HL-60 (cell line): ENCODE measurements at regions not wholly inside any gene's neighbourhood (a gene's known extent, or its start where the extent isn't known, plus 50 kb on each side); places are given as distances from the start of the nearest gene placed in this dataset.

ENCODE experiments used
- DNase-seq, 2 experiments: peaks; one replicate each; pipeline ENCODE4 v3.0.0-alpha.2; 2010 to 2020; ENCODE audit warnings: low read depth in 1 of 2, low spot score in 1 of 2
- H3K27ac ChIP-seq: fragments of 250-450 bp; sonication (Bioruptor Pico); replicated peaks from 2 replicates; pipeline ENCODE4 v1.5.1; 2020; ENCODE audit warnings: mild to moderate bottlenecking, moderate library complexity
- H3K27me3 ChIP-seq: fragments of 250-450 bp; sonication (Bioruptor Pico); 2 replicates; pipeline ENCODE4 v1.5.1; 2021; ENCODE audit warnings: mild to moderate bottlenecking, moderate library complexity; ENCODE audit not compliant: insufficient read depth, poor library complexity, severe bottlenecking
- H3K4me3 ChIP-seq: replicated peaks from 2 replicates; pipeline ENCODE4 v1.5.1; 2011; ENCODE audit warnings: mild to moderate bottlenecking, control low read depth, low read length; ENCODE audit not compliant: insufficient read depth
- GABPA ChIP-seq: IDR thresholded peaks from 2 replicates; pipeline ENCODE4 v1.6.1; 2012; ENCODE audit warnings: low read depth
- POLR2AphosphoS5 ChIP-seq: IDR thresholded peaks from 2 replicates; pipeline ENCODE4 v1.6.1; 2012; ENCODE audit warnings: low read depth
- SPI1 ChIP-seq: IDR thresholded peaks from 2 replicates; pipeline ENCODE4 v1.6.1; 2012; ENCODE audit warnings: low read depth, mild to moderate bottlenecking, borderline replicate concordance
- TF ChIP-seq, protein P1 (sequence below): IDR thresholded peaks from 2 replicates; pipeline ENCODE4 v1.6.1; 2012; ENCODE audit warnings: low read depth; ENCODE audit not compliant: insufficient replicate concordance
- TF ChIP-seq, protein P2 (sequence below): IDR thresholded peaks from one replicate; pipeline ENCODE4 v1.5.1; 2011; ENCODE audit warnings: low read length, control low read depth, inconsistent platforms; ENCODE audit not compliant: insufficient read depth

DNA sequence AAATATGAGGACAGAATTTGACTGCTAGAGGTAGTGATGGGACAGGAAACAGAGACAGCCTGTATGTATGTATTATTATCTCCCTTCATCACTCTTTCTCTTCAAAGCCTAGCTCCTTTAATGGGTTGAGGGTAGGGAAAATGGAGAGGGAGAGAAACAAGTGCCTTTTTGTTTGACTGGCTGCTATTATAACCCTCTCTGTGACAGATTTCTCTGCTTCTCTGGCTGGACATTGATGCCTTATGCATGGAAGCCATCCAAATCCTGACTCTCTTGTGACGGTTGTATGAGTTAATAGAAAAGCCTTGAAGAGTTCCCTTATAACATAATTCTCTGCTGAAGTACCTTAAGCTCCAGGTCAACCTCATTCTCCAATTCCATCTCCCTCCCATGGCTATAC lies 118.5 kb upstream of the COL5A2 start:
- Histone ChIP-seq H3K4me3 (no peak overlapping the region), H3K27ac (no peak overlapping the region)
- TF ChIP-seq GABPA (no peak), POLR2AphosphoS5 (no peak), SPI1 (no peak)
- TF ChIP-seq, protein P1, sequence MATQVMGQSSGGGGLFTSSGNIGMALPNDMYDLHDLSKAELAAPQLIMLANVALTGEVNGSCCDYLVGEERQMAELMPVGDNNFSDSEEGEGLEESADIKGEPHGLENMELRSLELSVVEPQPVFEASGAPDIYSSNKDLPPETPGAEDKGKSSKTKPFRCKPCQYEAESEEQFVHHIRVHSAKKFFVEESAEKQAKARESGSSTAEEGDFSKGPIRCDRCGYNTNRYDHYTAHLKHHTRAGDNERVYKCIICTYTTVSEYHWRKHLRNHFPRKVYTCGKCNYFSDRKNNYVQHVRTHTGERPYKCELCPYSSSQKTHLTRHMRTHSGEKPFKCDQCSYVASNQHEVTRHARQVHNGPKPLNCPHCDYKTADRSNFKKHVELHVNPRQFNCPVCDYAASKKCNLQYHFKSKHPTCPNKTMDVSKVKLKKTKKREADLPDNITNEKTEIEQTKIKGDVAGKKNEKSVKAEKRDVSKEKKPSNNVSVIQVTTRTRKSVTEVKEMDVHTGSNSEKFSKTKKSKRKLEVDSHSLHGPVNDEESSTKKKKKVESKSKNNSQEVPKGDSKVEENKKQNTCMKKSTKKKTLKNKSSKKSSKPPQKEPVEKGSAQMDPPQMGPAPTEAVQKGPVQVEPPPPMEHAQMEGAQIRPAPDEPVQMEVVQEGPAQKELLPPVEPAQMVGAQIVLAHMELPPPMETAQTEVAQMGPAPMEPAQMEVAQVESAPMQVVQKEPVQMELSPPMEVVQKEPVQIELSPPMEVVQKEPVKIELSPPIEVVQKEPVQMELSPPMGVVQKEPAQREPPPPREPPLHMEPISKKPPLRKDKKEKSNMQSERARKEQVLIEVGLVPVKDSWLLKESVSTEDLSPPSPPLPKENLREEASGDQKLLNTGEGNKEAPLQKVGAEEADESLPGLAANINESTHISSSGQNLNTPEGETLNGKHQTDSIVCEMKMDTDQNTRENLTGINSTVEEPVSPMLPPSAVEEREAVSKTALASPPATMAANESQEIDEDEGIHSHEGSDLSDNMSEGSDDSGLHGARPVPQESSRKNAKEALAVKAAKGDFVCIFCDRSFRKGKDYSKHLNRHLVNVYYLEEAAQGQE = no peak
- TF ChIP-seq, protein P2, sequence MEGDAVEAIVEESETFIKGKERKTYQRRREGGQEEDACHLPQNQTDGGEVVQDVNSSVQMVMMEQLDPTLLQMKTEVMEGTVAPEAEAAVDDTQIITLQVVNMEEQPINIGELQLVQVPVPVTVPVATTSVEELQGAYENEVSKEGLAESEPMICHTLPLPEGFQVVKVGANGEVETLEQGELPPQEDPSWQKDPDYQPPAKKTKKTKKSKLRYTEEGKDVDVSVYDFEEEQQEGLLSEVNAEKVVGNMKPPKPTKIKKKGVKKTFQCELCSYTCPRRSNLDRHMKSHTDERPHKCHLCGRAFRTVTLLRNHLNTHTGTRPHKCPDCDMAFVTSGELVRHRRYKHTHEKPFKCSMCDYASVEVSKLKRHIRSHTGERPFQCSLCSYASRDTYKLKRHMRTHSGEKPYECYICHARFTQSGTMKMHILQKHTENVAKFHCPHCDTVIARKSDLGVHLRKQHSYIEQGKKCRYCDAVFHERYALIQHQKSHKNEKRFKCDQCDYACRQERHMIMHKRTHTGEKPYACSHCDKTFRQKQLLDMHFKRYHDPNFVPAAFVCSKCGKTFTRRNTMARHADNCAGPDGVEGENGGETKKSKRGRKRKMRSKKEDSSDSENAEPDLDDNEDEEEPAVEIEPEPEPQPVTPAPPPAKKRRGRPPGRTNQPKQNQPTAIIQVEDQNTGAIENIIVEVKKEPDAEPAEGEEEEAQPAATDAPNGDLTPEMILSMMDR = no peak

DNA sequence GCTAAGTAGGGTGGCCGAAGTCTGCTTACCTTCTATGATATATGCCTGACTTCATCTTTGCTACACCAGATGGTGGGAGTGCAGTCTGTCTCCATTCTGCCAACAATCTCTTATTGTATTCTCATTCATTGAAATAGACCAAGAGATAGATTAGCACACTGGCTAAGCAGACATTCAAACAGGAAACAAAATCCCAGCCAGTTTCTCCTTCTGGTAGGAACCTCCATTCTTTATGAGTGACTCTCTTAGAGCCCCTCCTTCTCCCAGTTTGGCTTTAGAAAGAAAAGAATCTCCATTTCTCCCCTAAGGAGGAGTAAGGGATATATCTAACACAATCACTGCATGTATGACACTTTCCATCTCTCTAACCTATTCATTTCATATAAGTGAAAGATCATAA lies 118.9 kb upstream of the COL5A2 start:
- Histone ChIP-seq H3K27me3 (no peaks in the 10 kb centered on the region), H3K27ac (no peak overlapping the region), H3K4me3 (no peak overlapping the region)
- TF ChIP-seq SPI1 = no peak
- TF ChIP-seq, protein P1 = no peak
- no peak for DNase-seq

More for the DNA sequence above, 118.5 kb upstream of the COL5A2 start:
- no peak for DNase-seq
- H3K27me3 ChIP-seq = no peaks in the 10 kb centered on the region

DNA sequence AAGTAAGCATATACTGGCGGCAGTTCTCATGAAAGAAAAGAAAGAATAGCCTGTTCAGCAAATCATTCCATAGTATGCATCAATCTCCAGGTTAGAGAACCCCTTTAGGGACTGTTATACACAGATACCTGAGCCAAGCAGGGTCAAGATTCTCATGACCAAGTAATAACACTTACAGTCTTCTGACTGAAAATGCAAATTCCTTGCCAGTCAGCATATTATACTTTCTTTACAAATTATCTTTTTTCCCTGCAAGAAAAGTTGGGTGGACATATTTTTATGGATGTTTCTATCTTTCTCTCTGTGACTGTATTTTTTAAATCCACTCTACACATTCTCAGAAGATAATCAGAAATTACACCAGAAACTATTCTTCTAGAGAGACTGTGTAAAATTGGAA lies 120.4 kb upstream of the COL5A2 start:
- H3K4me3 ChIP-seq = no peak overlapping the region
- no peak overlapping the region for H3K27ac ChIP-seq
- H3K27me3 ChIP-seq = no peaks in the 10 kb centered on the region

DNA sequence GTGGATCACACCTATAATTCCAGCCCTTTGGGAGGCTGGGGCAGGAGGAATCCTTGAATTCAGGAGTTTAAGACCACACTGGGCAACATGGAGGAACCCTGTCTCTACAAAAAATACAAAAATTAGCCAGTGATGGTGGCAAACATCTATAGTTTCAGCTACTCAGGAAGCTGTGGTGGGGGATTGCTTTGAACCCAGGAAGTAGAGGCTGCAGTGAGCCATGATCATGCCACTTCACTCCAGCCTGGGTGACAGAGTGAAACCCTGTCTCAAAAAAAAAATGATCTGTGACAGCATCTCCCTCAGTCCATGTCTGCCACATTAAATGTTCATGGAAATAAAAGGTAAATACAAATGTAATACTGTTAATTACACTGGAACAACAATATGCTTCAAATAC lies 121.4 kb upstream of the COL5A2 start:
- DNase-seq = no peak
- no peak for TF ChIP-seq POLR2AphosphoS5
- no peak for TF ChIP-seq SPI1
- TF ChIP-seq, protein P1 = no peak
- TF ChIP-seq, protein P2 = no peak
- no peak for TF ChIP-seq GABPA
- Histone ChIP-seq H3K27ac (no peak overlapping the region), H3K27me3 (no peaks in the 10 kb centered on the region), H3K4me3 (no peak overlapping the region)

More for the DNA sequence above, 120.4 kb upstream of the COL5A2 start:
- DNase-seq = no peak
- no peak for TF ChIP-seq POLR2AphosphoS5
- TF ChIP-seq, protein P1 = no peak
- TF ChIP-seq GABPA = no peak
